H9 (cell line): ENCODE measurements at regions not wholly inside any gene's neighbourhood (a gene's known extent, or its start where the extent isn't known, plus 50 kb on each side); places are given as distances from the start of the nearest gene placed in this dataset.

Experiments used
- DNase-seq: peaks from one replicate; pipeline ENCODE4 v3.0.0-alpha.2; 2017
- H2AFZ ChIP-seq: one replicate; pipeline ENCODE4 v1.6.1; 2013; ENCODE audit warnings: mild to moderate bottlenecking, low read length, control low read depth, moderate library complexity
- H2AK5ac ChIP-seq: 2 replicates; pipeline ENCODE4 v1.6.1; 2013; ENCODE audit warnings: low read length, control low read depth, mixed read lengths; ENCODE audit not compliant: insufficient read length
- H2BK120ac ChIP-seq: one replicate; pipeline ENCODE4 v1.6.1; 2013; ENCODE audit warnings: low read depth, mild to moderate bottlenecking, low read length, control low read depth, inconsistent platforms; ENCODE audit not compliant: poor library complexity, severe bottlenecking
- H2BK12ac ChIP-seq: 2 replicates; pipeline ENCODE4 v1.6.1; 2013; ENCODE audit warnings: low read length, control low read depth, mixed read lengths, low read depth; ENCODE audit not compliant: insufficient read length
- H2BK15ac ChIP-seq: 2 replicates; pipeline ENCODE4 v1.6.1; 2013; ENCODE audit warnings: low read depth, low read length, control low read depth
- H2BK20ac ChIP-seq: one replicate; pipeline ENCODE4 v1.6.1; 2013; ENCODE audit warnings: low read depth, mild to moderate bottlenecking, low read length, control low read depth, inconsistent platforms; ENCODE audit not compliant: poor library complexity, severe bottlenecking
- H2BK5ac ChIP-seq: 2 replicates; pipeline ENCODE4 v1.6.1; 2013; ENCODE audit warnings: low read length, control low read depth, mixed read lengths; ENCODE audit not compliant: insufficient read length
- H3K14ac ChIP-seq: 2 replicates; pipeline ENCODE4 v1.6.1; 2013; ENCODE audit warnings: low read length, control low read depth; ENCODE audit not compliant: insufficient read depth
- H3K18ac ChIP-seq: 2 replicates; pipeline ENCODE4 v1.6.1; 2013; ENCODE audit warnings: low read depth, mild to moderate bottlenecking, mixed read lengths, low read length, control low read depth; ENCODE audit not compliant: insufficient read length
- H3K23ac ChIP-seq: 2 replicates; pipeline ENCODE4 v1.6.1; 2013; ENCODE audit warnings: low read length, control low read depth, mixed read lengths, low read depth; ENCODE audit not compliant: insufficient read length
- H3K23me2 ChIP-seq: 2 replicates; pipeline ENCODE4 v1.6.1; 2013; ENCODE audit warnings: low read depth, mild to moderate bottlenecking, mixed read lengths, low read length, control low read depth; ENCODE audit not compliant: insufficient read length, poor library complexity, severe bottlenecking
- H3K27ac ChIP-seq: 2 replicates; pipeline ENCODE4 v1.5.1; 2013; ENCODE audit warnings: low read length, control low read depth, mixed read lengths, low read depth; ENCODE audit not compliant: insufficient read length
- H3K27me3 ChIP-seq: 2 replicates; pipeline ENCODE4 v1.6.1; 2013; ENCODE audit warnings: low read length, control low read depth, inconsistent platforms; ENCODE audit not compliant: insufficient read depth
- H3K4ac ChIP-seq: 2 replicates; pipeline ENCODE4 v1.6.1; 2013; ENCODE audit warnings: low read depth, mild to moderate bottlenecking, control low read depth, inconsistent platforms, low read length, moderate library complexity
- H3K4me1 ChIP-seq: 2 replicates; pipeline ENCODE4 v1.6.1; 2013; ENCODE audit warnings: low read length, control low read depth, inconsistent platforms; ENCODE audit not compliant: insufficient read depth
- H3K4me2 ChIP-seq: 2 replicates; pipeline ENCODE4 v1.6.1; 2013; ENCODE audit warnings: low read length, control low read depth, mixed read lengths; ENCODE audit not compliant: insufficient read length, insufficient read depth
- H3K56ac ChIP-seq: 2 replicates; pipeline ENCODE4 v1.6.1; 2013; ENCODE audit warnings: low read depth, mild to moderate bottlenecking, mixed read lengths, low read length, control low read depth; ENCODE audit not compliant: insufficient read length
- H3K79me1 ChIP-seq: 2 replicates; pipeline ENCODE4 v1.6.1; 2013; ENCODE audit warnings: low read depth, mild to moderate bottlenecking, moderate library complexity, low read length, control low read depth, inconsistent platforms; ENCODE audit not compliant: insufficient read depth, poor library complexity, severe bottlenecking
- H3K79me2 ChIP-seq: 2 replicates; pipeline ENCODE4 v1.6.1; 2013; ENCODE audit warnings: low read length, control low read depth, inconsistent platforms; ENCODE audit not compliant: insufficient read depth
- H3K9ac ChIP-seq: 2 replicates; pipeline ENCODE4 v1.6.1; 2013; ENCODE audit warnings: low read length, control low read depth, mixed read lengths; ENCODE audit not compliant: insufficient read length; ENCODE audit errors: extremely low read depth
- H3K9me3 ChIP-seq: one replicate; pipeline ENCODE4 v1.6.1; 2013; ENCODE audit warnings: low read depth, low read length, inconsistent platforms; ENCODE audit not compliant: control insufficient read depth
- H3T11ph ChIP-seq: one replicate; pipeline ENCODE4 v1.6.1; 2013; ENCODE audit warnings: mild to moderate bottlenecking, low read length, control low read depth, inconsistent platforms
- H4K20me1 ChIP-seq: one replicate; pipeline ENCODE4 v1.6.1; 2013; ENCODE audit not compliant: control insufficient read depth, insufficient read length, insufficient read depth
- H4K5ac ChIP-seq: 2 replicates; pipeline ENCODE4 v1.6.1; 2013; ENCODE audit warnings: low read depth, mild to moderate bottlenecking, mixed read lengths, low read length, control low read depth; ENCODE audit not compliant: insufficient read length
- H4K8ac ChIP-seq: replicated peaks from 2 replicates; pipeline ENCODE4 v1.6.1; 2013; ENCODE audit warnings: low read length, control low read depth, mixed read lengths, low read depth; ENCODE audit not compliant: insufficient read length
- H4K91ac ChIP-seq: 2 replicates; pipeline ENCODE4 v1.6.1; 2013; ENCODE audit warnings: low read depth, mild to moderate bottlenecking, moderate library complexity, mixed read lengths, low read length, control low read depth; ENCODE audit not compliant: insufficient read length
- H3K27ac Mint-ChIP-seq, 3 experiments: 2 replicates in 2 of 3; 3 replicates in 1 of 3; pipeline ENCODE4 v1.8.0; 2020 to 2021; ENCODE audit warnings: mixed read lengths in 3 of 3, mild to moderate bottlenecking in 1 of 3, moderate library complexity in 1 of 3
- H3K27me3 Mint-ChIP-seq: 2 replicates; pipeline ENCODE4 v1.8.0; 2021; ENCODE audit warnings: low read depth, mild to moderate bottlenecking, moderate library complexity, mixed read lengths
- H3K36me3 Mint-ChIP-seq, 3 experiments: 2 replicates in 2 of 3; 3 replicates in 1 of 3; pipeline ENCODE4 v1.8.0; 2020 to 2021; ENCODE audit warnings: low read depth in 3 of 3, mixed read lengths in 3 of 3; ENCODE audit not compliant: insufficient read depth in 1 of 3
- H3K4me1 Mint-ChIP-seq, 2 experiments: 2 replicates each; pipeline ENCODE4 v1.8.0; 2020; ENCODE audit warnings: mixed read lengths in 2 of 2
- H3K4me3 Mint-ChIP-seq, 2 experiments: 2 replicates in 1 of 2; 3 replicates in 1 of 2; pipeline ENCODE4 v1.8.0; 2020 to 2021; ENCODE audit warnings: mild to moderate bottlenecking in 2 of 2, mixed read lengths in 2 of 2, moderate library complexity in 1 of 2
- H3K9me3 Mint-ChIP-seq, 2 experiments: 2 replicates in 1 of 2; 3 replicates in 1 of 2; pipeline ENCODE4 v1.8.0; 2020; ENCODE audit warnings: mild to moderate bottlenecking in 2 of 2, mixed read lengths in 2 of 2, moderate library complexity in 1 of 2
- WGBS: extraction: QIAGEN DNeasy Blood & Tissue Kit; methylation state at CpG from one replicate; pipeline ENCODE4 v1.1.7; 2013; ENCODE audit warnings: missing lambda C conversion rate, low lambda C conversion rate, mixed read lengths; ENCODE audit not compliant: insufficient read length; ENCODE audit errors: extremely low coverage; 5-methylcytosine and 5-hydroxymethylcytosine counted together
- TF ChIP-seq, protein P1 (sequence below): fragments of 200-600 bp; sonication (generic); conservative IDR thresholded peaks from 3 replicates; pipeline ENCODE4 v1.8.0; 2021; ENCODE audit warnings: antibody characterized with exemption, mild to moderate bottlenecking

DNA sequence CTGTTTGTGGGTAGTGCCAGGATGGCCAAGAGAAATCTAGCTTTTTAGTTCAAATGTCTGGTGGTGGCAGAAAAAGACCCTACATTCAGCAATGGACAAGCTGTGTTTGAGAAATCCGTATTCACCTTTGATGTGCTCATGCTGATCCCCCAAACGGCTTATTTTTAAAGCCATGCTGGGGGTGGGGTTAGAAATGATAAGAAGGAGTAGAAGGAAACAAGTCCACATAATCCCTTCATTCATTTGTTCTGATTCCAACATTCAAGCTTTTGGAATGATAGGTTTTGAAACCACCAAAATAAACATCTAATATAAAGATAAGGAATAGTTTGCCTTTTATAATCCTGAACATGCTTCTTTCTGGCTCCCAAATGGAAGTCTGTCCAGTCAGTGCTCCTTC, 92.0 kb upstream of the DKK2 start:
- TF ChIP-seq, protein P1, sequence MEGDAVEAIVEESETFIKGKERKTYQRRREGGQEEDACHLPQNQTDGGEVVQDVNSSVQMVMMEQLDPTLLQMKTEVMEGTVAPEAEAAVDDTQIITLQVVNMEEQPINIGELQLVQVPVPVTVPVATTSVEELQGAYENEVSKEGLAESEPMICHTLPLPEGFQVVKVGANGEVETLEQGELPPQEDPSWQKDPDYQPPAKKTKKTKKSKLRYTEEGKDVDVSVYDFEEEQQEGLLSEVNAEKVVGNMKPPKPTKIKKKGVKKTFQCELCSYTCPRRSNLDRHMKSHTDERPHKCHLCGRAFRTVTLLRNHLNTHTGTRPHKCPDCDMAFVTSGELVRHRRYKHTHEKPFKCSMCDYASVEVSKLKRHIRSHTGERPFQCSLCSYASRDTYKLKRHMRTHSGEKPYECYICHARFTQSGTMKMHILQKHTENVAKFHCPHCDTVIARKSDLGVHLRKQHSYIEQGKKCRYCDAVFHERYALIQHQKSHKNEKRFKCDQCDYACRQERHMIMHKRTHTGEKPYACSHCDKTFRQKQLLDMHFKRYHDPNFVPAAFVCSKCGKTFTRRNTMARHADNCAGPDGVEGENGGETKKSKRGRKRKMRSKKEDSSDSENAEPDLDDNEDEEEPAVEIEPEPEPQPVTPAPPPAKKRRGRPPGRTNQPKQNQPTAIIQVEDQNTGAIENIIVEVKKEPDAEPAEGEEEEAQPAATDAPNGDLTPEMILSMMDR = no peak
- H4K8ac ChIP-seq = no peak overlapping the region

More for the DNA sequence above, 92.0 kb upstream of the DKK2 start:
- no peak overlapping the region for H2BK120ac ChIP-seq
- H3K4me1 Mint-ChIP-seq = peaks cover 4 to 7% of the 10 kb centered on the region in 2 experiments
- no peaks in the 10 kb centered on the region for H4K20me1 ChIP-seq
- H3K79me2 ChIP-seq = no peaks in the 10 kb centered on the region
- H3K27ac Mint-ChIP-seq = no peak overlapping the region
- no peaks in the 10 kb centered on the region for H3K79me1 ChIP-seq
- no peak overlapping the region for H3K4ac ChIP-seq
- H2BK15ac ChIP-seq = no peak overlapping the region
- no peak for DNase-seq
- no peak overlapping the region for H3K14ac ChIP-seq
- no peak overlapping the region for H3K56ac ChIP-seq
- no peak overlapping the region for H4K5ac ChIP-seq
- no peaks in the 10 kb centered on the region for H3K9me3 ChIP-seq
- no peak overlapping the region for H3K23ac ChIP-seq
- no peaks in the 10 kb centered on the region for H3K27me3 Mint-ChIP-seq
- H2BK12ac ChIP-seq = no peak overlapping the region
- no peak overlapping the region for H2BK20ac ChIP-seq
- H3K36me3 Mint-ChIP-seq = no peaks in the 10 kb centered on the region
- H3K18ac ChIP-seq = no peak overlapping the region
- no peak overlapping the region for H3T11ph ChIP-seq
- no peak overlapping the region for H2AK5ac ChIP-seq
- H3K27ac ChIP-seq = no peak overlapping the region
- no peak overlapping the region for H2BK5ac ChIP-seq
- no peak overlapping the region for H4K91ac ChIP-seq
- no peak overlapping the region for H3K4me3 Mint-ChIP-seq
- H2AFZ ChIP-seq = no peak overlapping the region
- WGBS = no CpG with 5 or more reads among the region's 2 CpGs
- no peaks in the 10 kb centered on the region for H3K23me2 ChIP-seq
- no peak overlapping the region for H3K4me2 ChIP-seq
- H3K4me1 ChIP-seq = no peaks in the 10 kb centered on the region
- H3K9me3 Mint-ChIP-seq = no peaks in the 10 kb centered on the region
- no peak overlapping the region for H3K9ac ChIP-seq
- H3K27me3 ChIP-seq = no peaks in the 10 kb centered on the region
